Endothelial cell of umbilical vein (primary cell): ENCODE measurements at regions not wholly inside any gene's neighbourhood (a gene's known extent, or its start where the extent isn't known, plus 50 kb on each side); places are given as distances from the start of the nearest gene placed in this dataset.
"Not testable (repeated sequence)": the region's sequence is repeated elsewhere in the genome, so short reads cannot be mapped to it uniquely, and the experiment has no call there.

Experiments used
- CTCF ChIP-seq, 2 donors: IDR thresholded peaks; 1 replicate in 1 of 2; 2 replicates in 1 of 2; pipeline ENCODE4 v1.5.1; 2011; ENCODE audit warnings: low read length in 2 of 2, mild to moderate bottlenecking in 2 of 2, moderate library complexity in 2 of 2, control low read depth in 1 of 2, inconsistent platforms in 1 of 2, low read depth in 1 of 2; ENCODE audit not compliant: insufficient read depth in 1 of 2; ENCODE audit errors: extremely low read depth in 1 of 2
- FOS ChIP-seq: IDR thresholded peaks from 2 replicates; pipeline ENCODE4 v1.6.1; 2011; ENCODE audit warnings: mild to moderate bottlenecking, low read length, moderate library complexity, borderline replicate concordance; ENCODE audit not compliant: insufficient read depth
- JUN ChIP-seq: IDR thresholded peaks from 2 replicates; pipeline ENCODE4 v1.6.1; 2011; ENCODE audit warnings: borderline replicate concordance, low read depth; ENCODE audit not compliant: insufficient read length, insufficient read depth
- MAX ChIP-seq: IDR thresholded peaks from 2 replicates; pipeline ENCODE4 v1.6.1; 2011; ENCODE audit not compliant: insufficient read depth, insufficient read length
- POLR2A ChIP-seq: IDR thresholded peaks from 2 replicates; pipeline ENCODE4 v1.6.1; 2012; ENCODE audit warnings: low read depth, mild to moderate bottlenecking, control low read depth, low read length
- POLR2AphosphoS5 ChIP-seq: IDR thresholded peaks from 2 replicates; pipeline ENCODE4 v1.6.1; 2012; ENCODE audit warnings: low read depth, mild to moderate bottlenecking, control low read depth, low read length, moderate library complexity; ENCODE audit not compliant: insufficient read depth

- not testable (repeated sequence) for TF ChIP-seq POLR2AphosphoS5; CTCF (IDR thresholded peaks at IDR 0.05; ENCODE audit: extremely low read depth in 1 of 2, insufficient read depth in 1 of 2, low read depth in 1 of 2, low read length in 2 of 2); POLR2A; MAX; FOS; JUN
Observed at GRCh38 chr15:29974056-29974455, 108.7 kb upstream of the GOLGA8J start.
